ENCODE measurements at regions not wholly inside any gene's neighbourhood (a gene's known extent, or its start where the extent isn't known, plus 50 kb on each side); places are given as distances from the start of the nearest gene placed in this dataset.

DNA sequence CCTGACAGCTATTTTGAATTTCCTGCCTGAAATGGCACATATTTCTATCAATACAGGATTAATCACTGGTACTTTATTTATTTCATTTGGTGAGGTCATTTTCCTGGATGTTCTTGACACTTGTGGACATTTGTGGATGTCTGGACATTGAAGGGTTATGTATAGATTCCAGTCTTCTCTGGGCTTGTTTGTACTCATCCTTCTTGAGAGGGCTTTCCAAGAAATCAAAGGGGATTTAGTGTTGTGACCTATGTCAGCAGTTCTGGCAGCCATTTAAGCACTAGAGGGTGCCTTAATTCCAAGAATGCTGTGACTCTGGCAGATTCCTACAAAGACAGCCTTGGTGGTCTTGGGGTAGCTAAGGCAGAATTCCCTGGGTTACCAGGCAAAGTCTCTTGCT, 259.7 kb downstream of the CSNK1G3 start:
- no peak for TF ChIP-seq CTCF (IDR thresholded peaks at IDR 0.05)
- TF ChIP-seq PBX3 (IDR thresholded peaks at IDR 0.05) = no peak
- no peak for TF ChIP-seq POLR2AphosphoS5 (IDR thresholded peaks at IDR 0.05; ENCODE audit: low read depth, low read length)

Data from SK-N-SH (cell line).